ENCODE measurements at regions not wholly inside any gene's neighbourhood (a gene's known extent, or its start where the extent isn't known, plus 50 kb on each side); places are given as distances from the start of the nearest gene placed in this dataset.
A peak's percentile ranks its signal among the peaks of the same experiment; 100 is the strongest.

DNA sequence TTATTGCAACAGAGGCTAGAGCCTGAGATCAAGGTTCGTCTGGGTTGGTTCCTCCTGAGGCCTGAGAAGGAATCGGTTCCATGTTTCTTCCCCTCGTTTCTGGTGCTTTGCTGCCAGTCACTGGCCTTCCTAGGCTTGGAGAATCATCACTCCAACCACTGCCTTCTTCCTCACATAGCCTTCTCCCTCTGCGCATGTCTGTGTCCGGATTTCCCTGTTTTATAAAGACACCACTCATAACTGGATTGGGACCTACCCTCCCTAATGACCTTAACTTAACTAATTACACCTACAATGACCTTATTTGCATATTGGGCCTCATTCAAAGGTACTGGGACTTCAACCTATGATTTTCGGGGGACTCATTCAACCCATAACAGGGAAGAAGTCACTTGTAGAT lies 119.8 kb upstream of the CCDC68 start:
- no peak for ATAC-seq
- TF ChIP-seq SNAI2 (CRISPR knock-in tag; IDR thresholded peaks at IDR 0.05) (no peak), CSDC2 (CRISPR knock-in tag; IDR thresholded peaks at IDR 0.05) (no peak), ARNTL (CRISPR knock-in tag; IDR thresholded peaks at IDR 0.05; ENCODE audit: borderline replicate concordance, low read depth) (no peak), OSR1 (CRISPR knock-in tag; IDR thresholded peaks at IDR 0.05) (no peak), POU6F1 (CRISPR knock-in tag; IDR thresholded peaks at IDR 0.05; ENCODE audit: borderline replicate concordance, low read depth) (no peak), ZNF70 (CRISPR knock-in tag; IDR thresholded peaks at IDR 0.05) (no peak), RARB (CRISPR knock-in tag; IDR thresholded peaks at IDR 0.05) (no peak), ZC3H10 (CRISPR knock-in tag; IDR thresholded peaks at IDR 0.05) (no peak), CREB5 (CRISPR knock-in tag; IDR thresholded peaks at IDR 0.05; ENCODE audit: low read depth) (no peak), PPARA (CRISPR knock-in tag; IDR thresholded peaks at IDR 0.05; ENCODE audit: borderline replicate concordance) (no peak), ZFP30 (CRISPR knock-in tag; IDR thresholded peaks at IDR 0.05) (no peak), TSHZ2 (CRISPR knock-in tag; IDR thresholded peaks at IDR 0.05) (no peak)
- TF ChIP-seq, protein P1, sequence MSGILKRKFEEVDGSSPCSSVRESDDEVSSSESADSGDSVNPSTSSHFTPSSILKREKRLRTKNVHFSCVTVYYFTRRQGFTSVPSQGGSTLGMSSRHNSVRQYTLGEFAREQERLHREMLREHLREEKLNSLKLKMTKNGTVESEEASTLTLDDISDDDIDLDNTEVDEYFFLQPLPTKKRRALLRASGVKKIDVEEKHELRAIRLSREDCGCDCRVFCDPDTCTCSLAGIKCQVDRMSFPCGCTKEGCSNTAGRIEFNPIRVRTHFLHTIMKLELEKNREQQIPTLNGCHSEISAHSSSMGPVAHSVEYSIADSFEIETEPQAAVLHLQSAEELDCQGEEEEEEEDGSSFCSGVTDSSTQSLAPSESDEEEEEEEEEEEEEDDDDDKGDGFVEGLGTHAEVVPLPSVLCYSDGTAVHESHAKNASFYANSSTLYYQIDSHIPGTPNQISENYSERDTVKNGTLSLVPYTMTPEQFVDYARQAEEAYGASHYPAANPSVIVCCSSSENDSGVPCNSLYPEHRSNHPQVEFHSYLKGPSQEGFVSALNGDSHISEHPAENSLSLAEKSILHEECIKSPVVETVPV (CRISPR knock-in tag; IDR thresholded peaks at IDR 0.05): no peak
- TF ChIP-seq, protein P2, sequence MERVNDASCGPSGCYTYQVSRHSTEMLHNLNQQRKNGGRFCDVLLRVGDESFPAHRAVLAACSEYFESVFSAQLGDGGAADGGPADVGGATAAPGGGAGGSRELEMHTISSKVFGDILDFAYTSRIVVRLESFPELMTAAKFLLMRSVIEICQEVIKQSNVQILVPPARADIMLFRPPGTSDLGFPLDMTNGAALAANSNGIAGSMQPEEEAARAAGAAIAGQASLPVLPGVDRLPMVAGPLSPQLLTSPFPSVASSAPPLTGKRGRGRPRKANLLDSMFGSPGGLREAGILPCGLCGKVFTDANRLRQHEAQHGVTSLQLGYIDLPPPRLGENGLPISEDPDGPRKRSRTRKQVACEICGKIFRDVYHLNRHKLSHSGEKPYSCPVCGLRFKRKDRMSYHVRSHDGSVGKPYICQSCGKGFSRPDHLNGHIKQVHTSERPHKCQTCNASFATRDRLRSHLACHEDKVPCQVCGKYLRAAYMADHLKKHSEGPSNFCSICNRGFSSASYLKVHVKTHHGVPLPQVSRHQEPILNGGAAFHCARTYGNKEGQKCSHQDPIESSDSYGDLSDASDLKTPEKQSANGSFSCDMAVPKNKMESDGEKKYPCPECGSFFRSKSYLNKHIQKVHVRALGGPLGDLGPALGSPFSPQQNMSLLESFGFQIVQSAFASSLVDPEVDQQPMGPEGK (CRISPR knock-in tag; IDR thresholded peaks at IDR 0.05; ENCODE audit: borderline replicate concordance): no peak

GRCh38 chr18:55078303-55078932 lies 119.2 kb upstream of the CCDC68 start:
- ATAC-seq: peak; percentile 51; the same call in 2 of the 3 replicates
- TF ChIP-seq GLIS3 (CRISPR knock-in tag; IDR thresholded peaks at IDR 0.05) (no peak), ZFP30 (CRISPR knock-in tag; IDR thresholded peaks at IDR 0.05) (no peak), ARNTL (CRISPR knock-in tag; IDR thresholded peaks at IDR 0.05; ENCODE audit: borderline replicate concordance, low read depth) (no peak), OSR1 (CRISPR knock-in tag; IDR thresholded peaks at IDR 0.05) (no peak), TSHZ2 (CRISPR knock-in tag; IDR thresholded peaks at IDR 0.05) (no peak), CSDC2 (CRISPR knock-in tag; IDR thresholded peaks at IDR 0.05) (no peak), ZNF70 (CRISPR knock-in tag; IDR thresholded peaks at IDR 0.05) (no peak), ESRRG (CRISPR knock-in tag; IDR thresholded peaks at IDR 0.05) (no peak), TCF4 (CRISPR knock-in tag; IDR thresholded peaks at IDR 0.05; ENCODE audit: borderline replicate concordance) (no peak), ZNF8 (CRISPR knock-in tag; IDR thresholded peaks at IDR 0.05) (no peak), PPARA (CRISPR knock-in tag; IDR thresholded peaks at IDR 0.05; ENCODE audit: borderline replicate concordance) (no peak), POU6F1 (CRISPR knock-in tag; IDR thresholded peaks at IDR 0.05; ENCODE audit: borderline replicate concordance, low read depth) (no peak)
- TF ChIP-seq, protein P1 (CRISPR knock-in tag; IDR thresholded peaks at IDR 0.05): no peak
